Lower lobe of right lung (tissue), 2 donors: ENCODE measurements at regions not wholly inside any gene's neighbourhood (a gene's known extent, or its start where the extent isn't known, plus 50 kb on each side); places are given as distances from the start of the nearest gene placed in this dataset.
"Not testable (repeated sequence)": the region's sequence is repeated elsewhere in the genome, so short reads cannot be mapped to it uniquely, and the experiment has no call there.

Source experiments
- ATAC-seq, 2 donors: fragments of 200-7000 bp; cut with Tn5 transposase; one replicate each; pipeline ENCODE4 v1.9.1; 2020 to 2022; ENCODE audit warnings: mild to moderate bottlenecking in 2 of 2, moderate library complexity in 2 of 2
- DNase-seq: peaks from one replicate; pipeline ENCODE4 v3.0.0-alpha.2; 2020
- H3K27ac ChIP-seq: fragments of 200-600 bp; one replicate; pipeline ENCODE4 v1.8.0; 2022
- H3K27me3 ChIP-seq: fragments of 200-600 bp; one replicate; pipeline ENCODE4 v1.8.0; 2022; ENCODE audit warnings: low read depth
- H3K36me3 ChIP-seq: fragments of 200-600 bp; one replicate; pipeline ENCODE4 v1.8.0; 2022; ENCODE audit warnings: mild to moderate bottlenecking
- H3K4me1 ChIP-seq: fragments of 200-600 bp; one replicate; pipeline ENCODE4 v1.8.0; 2022
- H3K4me3 ChIP-seq: fragments of 200-600 bp; one replicate; pipeline ENCODE4 v1.8.0; 2022; ENCODE audit warnings: mild to moderate bottlenecking
- H3K9me3 ChIP-seq: fragments of 200-600 bp; one replicate; pipeline ENCODE4 v1.8.0; 2022
- CTCF ChIP-seq: fragments of 200-600 bp; IDR thresholded peaks from one replicate; pipeline ENCODE4 v1.8.0; 2022; ENCODE audit warnings: antibody characterized with exemption, mild to moderate bottlenecking
- intact Hi-C: fragments of 100-400 bp; cut with DNase I; formaldehyde crosslinking; loops from one replicate; pipeline ENCODE4 v1.11.0; 2022
- donor health status: DM: no; HTN: yes; CAD: no; lungs with severe emphysema.

- no peaks in the 10 kb centered on the region for H3K36me3 ChIP-seq
- no peaks in the 10 kb centered on the region for H3K4me1 ChIP-seq
- no peak for ATAC-seq
- DNase-seq: no peak
- no peak for TF ChIP-seq CTCF
- no peak overlapping the region for H3K4me3 ChIP-seq
- intact Hi-C loops: no loop called here
- H3K9me3 ChIP-seq: no peaks in the 10 kb centered on the region
- H3K27me3 ChIP-seq: no peaks in the 10 kb centered on the region
- no peak overlapping the region for H3K27ac ChIP-seq
Observed at GRCh38 chr4:116303736-116304188, 781.6 kb downstream of the TRAM1L1 start.

- intact Hi-C loops: no loop called here
- no peak overlapping the region for H3K4me3 ChIP-seq
- H3K4me1 ChIP-seq: no peaks in the 10 kb centered on the region
- H3K27ac ChIP-seq: no peak overlapping the region
- no peak for TF ChIP-seq CTCF
- no peaks in the 10 kb centered on the region for H3K9me3 ChIP-seq
- no peaks in the 10 kb centered on the region for H3K27me3 ChIP-seq
- no peaks in the 10 kb centered on the region for H3K36me3 ChIP-seq
- DNase-seq: no peak
- ATAC-seq: no peak
Observed at GRCh38 chr4:116302990-116303735, 782.2 kb downstream of the TRAM1L1 start.

GRCh38 chr4:116275006-116275405 is 810.4 kb downstream of the TRAM1L1 start:
- no peak for TF ChIP-seq CTCF
- Histone ChIP-seq H3K27ac (no peak overlapping the region), H3K9me3 (peaks cover 4% of the 10 kb centered on the region), H3K36me3 (no peaks in the 10 kb centered on the region), H3K4me1 (no peaks in the 10 kb centered on the region), H3K27me3 (no peaks in the 10 kb centered on the region), H3K4me3 (no peak overlapping the region)
- DNase-seq (no peak), ATAC-seq (no peak)
- intact Hi-C loops: no loop called here

GRCh38 chr4:116272336-116272735 is 813.0 kb downstream of the TRAM1L1 start:
- no peak for DNase-seq
- TF ChIP-seq CTCF: no peak
- intact Hi-C loops: no loop called here
- Histone ChIP-seq H3K4me3 (no peak overlapping the region), H3K36me3 (no peaks in the 10 kb centered on the region), H3K9me3 (peaks cover 4% of the 10 kb centered on the region), H3K27ac (no peak overlapping the region), H3K27me3 (no peaks in the 10 kb centered on the region), H3K4me1 (no peaks in the 10 kb centered on the region)
- no peak for ATAC-seq

- H3K27ac ChIP-seq, H3K27me3 ChIP-seq, intact Hi-C loops, H3K4me3 ChIP-seq, ATAC-seq, DNase-seq, H3K36me3 ChIP-seq, H3K9me3 ChIP-seq, H3K4me1 ChIP-seq: not testable (repeated sequence)
Observed at GRCh38 chr4:116260931-116261330, 824.4 kb downstream of the TRAM1L1 start.

- no peaks in the 10 kb centered on the region for H3K27me3 ChIP-seq
- no peak overlapping the region for H3K4me3 ChIP-seq
- no peak for ATAC-seq
- no peak for TF ChIP-seq CTCF
- H3K4me1 ChIP-seq: no peaks in the 10 kb centered on the region
- H3K9me3 ChIP-seq: no peaks in the 10 kb centered on the region
- intact Hi-C loops: no loop called here
- H3K36me3 ChIP-seq: no peaks in the 10 kb centered on the region
- no peak for DNase-seq
- H3K27ac ChIP-seq: no peak overlapping the region
Observed at GRCh38 chr4:116244771-116245170, 840.6 kb downstream of the TRAM1L1 start.
